Mucosa of rectum (tissue), 2 donors: ENCODE measurements at regions not wholly inside any gene's neighbourhood (a gene's known extent, or its start where the extent isn't known, plus 50 kb on each side); places are given as distances from the start of the nearest gene placed in this dataset.
"Not testable (repeated sequence)": the region's sequence is repeated elsewhere in the genome, so short reads cannot be mapped to it uniquely, and the experiment has no call there.

Source experiments
- H3K27ac ChIP-seq, 2 donors: one replicate each; pipeline ENCODE4 v1.7.0; 2013; ENCODE audit warnings: inconsistent platforms in 2 of 2, low read depth in 2 of 2, low read length in 2 of 2
- H3K27me3 ChIP-seq, 2 donors: one replicate each; pipeline ENCODE4 v1.7.0; 2013; ENCODE audit warnings: low read length in 2 of 2; ENCODE audit not compliant: control insufficient read depth in 2 of 2, insufficient read depth in 2 of 2
- H3K36me3 ChIP-seq, 2 donors: one replicate each; pipeline ENCODE4 v1.7.0; 2013; ENCODE audit warnings: low read length in 2 of 2; ENCODE audit not compliant: control insufficient read depth in 2 of 2, insufficient read depth in 2 of 2
- H3K4me1 ChIP-seq, 2 donors: one replicate each; pipeline ENCODE4 v1.7.0; 2013; ENCODE audit warnings: low read length in 2 of 2, mild to moderate bottlenecking in 1 of 2; ENCODE audit not compliant: control insufficient read depth in 2 of 2, insufficient read depth in 2 of 2
- H3K4me3 ChIP-seq, 2 donors: one replicate each; pipeline ENCODE4 v1.7.0; 2013; ENCODE audit warnings: low read length in 2 of 2
- H3K9ac ChIP-seq, 2 donors: one replicate each; pipeline ENCODE4 v1.7.0; 2013; ENCODE audit warnings: low read length in 2 of 2, low read depth in 1 of 2, mild to moderate bottlenecking in 1 of 2
- H3K9me3 ChIP-seq, 2 donors: one replicate each; pipeline ENCODE4 v1.7.0; 2013; ENCODE audit warnings: low read length in 2 of 2; ENCODE audit not compliant: control insufficient read depth in 2 of 2
- donor health status: healthy.
- donor health status: Normal muscosa, but diverticular disease.

DNA sequence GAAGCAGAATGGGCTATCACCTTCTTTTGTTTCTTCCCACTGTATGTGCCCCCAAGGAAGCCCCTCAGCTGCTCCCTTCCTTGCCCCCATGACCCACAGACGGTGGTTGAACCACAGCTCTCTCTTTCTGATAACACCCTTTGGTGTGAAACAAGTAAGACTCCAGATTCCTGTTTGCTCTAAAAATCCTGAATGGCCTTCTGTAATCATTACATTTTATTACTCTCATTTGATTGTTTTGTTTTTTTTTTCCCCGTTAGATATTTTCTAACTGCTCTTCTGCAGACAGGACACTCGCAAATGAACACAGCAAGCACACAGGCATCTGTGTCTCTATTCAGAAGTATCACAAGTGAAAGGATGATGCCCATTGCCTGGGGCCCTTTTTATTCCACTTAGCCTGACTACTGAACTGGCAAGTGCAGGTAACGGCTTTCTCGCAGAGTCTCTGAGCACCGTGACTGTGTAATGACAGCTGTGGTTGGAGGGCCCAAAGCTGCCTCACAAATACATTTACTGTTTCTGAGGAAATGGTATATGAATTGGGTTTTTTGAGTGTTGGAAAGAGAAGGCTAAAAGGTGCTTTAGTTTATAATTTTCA, 59.3 kb downstream of the OXGR1 start:
- Histone ChIP-seq H3K36me3 (no peaks in the 10 kb centered on the region), H3K4me1 (no peaks in the 10 kb centered on the region), H3K4me3 (no peak overlapping the region), H3K9ac (no peak overlapping the region), H3K27me3 (peaks cover 0 to 2% of the 10 kb centered on the region in 2 donors), H3K27ac (no peak overlapping the region), H3K9me3 (no peaks in the 10 kb centered on the region)

DNA sequence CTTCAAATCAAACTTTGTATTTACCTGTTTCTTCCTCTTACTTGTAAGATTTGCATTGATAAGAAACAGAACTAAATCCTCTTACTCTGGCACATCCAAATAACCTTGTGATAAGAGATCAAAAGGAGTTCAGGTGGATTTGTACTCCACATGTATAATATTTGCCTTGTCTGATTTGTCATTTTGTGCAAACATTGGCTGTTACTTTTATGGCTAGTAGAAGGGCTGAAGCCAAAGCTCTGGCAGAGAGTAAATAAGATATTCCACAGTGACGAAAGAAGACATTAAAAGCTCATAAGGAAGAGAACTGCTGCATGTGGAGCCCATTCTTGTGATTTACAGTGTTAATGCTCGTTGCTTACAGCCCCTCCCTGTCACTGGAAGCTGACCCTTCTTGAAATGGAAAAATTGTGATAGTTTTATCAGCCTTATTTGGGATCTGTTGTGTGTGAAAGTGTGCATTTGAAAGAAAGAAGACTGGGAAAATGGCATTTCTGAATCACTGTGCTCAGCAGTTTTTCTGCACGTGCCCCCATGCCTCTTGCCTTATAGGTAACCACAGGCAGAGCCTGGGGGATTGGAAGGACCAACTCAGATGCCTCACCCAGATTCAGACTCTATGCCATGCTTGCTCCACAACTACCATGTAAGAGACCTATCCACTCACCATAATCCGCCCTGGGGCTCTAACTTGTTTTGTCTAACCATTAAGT, 68.2 kb downstream of the OXGR1 start:
- H3K4me3 ChIP-seq: peak overlapping the region in 1 of 2 donors; percentile 43
- H3K4me1 ChIP-seq: peaks cover 6% of the 10 kb centered on the region in 2 donors
- H3K27me3 ChIP-seq: no peaks in the 10 kb centered on the region
- H3K36me3 ChIP-seq: no peaks in the 10 kb centered on the region
- no peaks in the 10 kb centered on the region for H3K9me3 ChIP-seq
- H3K27ac ChIP-seq: no peak overlapping the region
- H3K9ac ChIP-seq: peak overlapping the region in 1 of 2 donors; percentile 17

DNA sequence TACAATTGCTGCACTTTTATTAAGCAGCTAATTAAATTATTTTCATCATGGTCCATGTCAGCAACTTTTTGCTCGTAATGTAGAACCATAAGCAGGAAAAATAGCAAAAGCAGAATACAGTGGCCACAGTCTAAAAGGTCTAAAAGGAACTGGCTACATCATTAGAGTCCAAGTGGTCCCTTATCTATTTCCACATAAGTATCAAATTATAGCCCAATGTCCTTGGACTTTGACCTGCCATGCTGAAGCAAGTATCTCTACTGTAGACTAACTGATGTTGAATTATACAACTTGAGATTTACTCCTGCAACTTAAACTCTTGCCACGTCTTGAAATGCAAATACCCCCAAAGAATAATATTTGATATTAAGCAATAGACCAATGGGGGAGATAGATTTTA, 68.8 kb downstream of the OXGR1 start:
- H3K27me3 ChIP-seq: no peaks in the 10 kb centered on the region
- no peaks in the 10 kb centered on the region for H3K36me3 ChIP-seq
- H3K4me1 ChIP-seq: peaks cover 6% of the 10 kb centered on the region in 2 donors
- H3K27ac ChIP-seq: no peak overlapping the region
- H3K4me3 ChIP-seq: no peak overlapping the region
- no peaks in the 10 kb centered on the region for H3K9me3 ChIP-seq
- H3K9ac ChIP-seq: no peak overlapping the region

DNA sequence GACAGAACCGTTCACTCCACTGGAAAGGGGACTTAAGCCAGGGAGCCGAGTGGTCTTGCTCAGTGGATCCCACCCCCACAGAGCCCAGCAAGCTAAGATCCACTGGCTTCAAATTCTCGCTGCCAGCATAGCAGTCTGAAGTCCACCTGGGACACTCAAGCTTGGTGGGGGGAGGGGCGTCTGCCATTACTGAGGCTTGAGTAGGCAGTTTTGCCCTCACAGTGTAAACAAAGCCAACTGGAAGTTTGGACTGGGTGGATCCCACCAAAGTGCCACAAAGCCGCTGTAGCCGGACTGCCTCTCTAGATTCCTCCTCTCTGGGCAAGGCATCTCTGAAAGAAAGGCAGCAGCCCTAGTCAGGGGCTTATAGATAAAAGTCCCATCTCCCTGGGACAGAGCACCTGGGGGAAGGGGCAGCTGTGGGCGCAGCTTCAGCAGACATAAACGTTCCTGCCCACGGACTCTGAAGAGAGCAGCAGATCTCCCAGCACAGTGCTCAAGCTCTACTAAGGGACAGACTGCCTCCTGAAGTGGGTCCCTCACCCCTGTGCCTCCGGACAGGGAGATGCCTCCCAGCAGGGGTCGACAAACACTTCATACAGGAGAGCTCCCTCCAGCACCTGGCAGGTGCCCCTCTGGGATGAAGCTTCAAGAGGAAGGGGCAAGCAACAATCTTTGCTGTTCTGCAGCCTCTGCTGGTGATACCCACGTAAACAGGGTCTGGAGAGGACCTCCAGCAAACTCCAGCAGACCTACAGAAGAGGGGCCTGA, 75.2 kb downstream of the OXGR1 start:
- not testable (repeated sequence) for H3K4me3 ChIP-seq, H3K9ac ChIP-seq, H3K4me1 ChIP-seq, H3K27ac ChIP-seq, H3K27me3 ChIP-seq, H3K9me3 ChIP-seq, H3K36me3 ChIP-seq

DNA sequence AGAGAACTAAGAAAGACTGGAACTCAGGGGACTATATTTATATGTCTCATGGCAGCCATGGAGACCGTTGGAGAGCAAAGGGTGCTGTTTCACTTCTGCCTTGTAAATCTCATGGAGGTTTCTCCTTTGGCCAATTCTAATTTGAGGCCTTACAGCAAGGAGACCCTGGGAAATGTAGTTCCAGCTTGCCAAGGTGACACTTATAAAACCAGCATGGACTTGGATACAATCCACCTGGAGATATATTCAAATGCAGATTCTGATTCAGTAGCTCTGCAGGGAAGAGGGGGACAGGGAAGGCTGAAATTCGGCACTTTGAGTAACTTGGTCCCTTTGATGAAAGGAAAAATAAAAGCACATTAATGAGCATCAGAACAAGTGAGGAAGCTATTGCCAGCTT, 90.0 kb downstream of the OXGR1 start:
- no peaks in the 10 kb centered on the region for H3K36me3 ChIP-seq
- H3K9ac ChIP-seq: no peak overlapping the region
- H3K27me3 ChIP-seq: no peaks in the 10 kb centered on the region
- no peaks in the 10 kb centered on the region for H3K4me1 ChIP-seq
- no peaks in the 10 kb centered on the region for H3K9me3 ChIP-seq
- no peak overlapping the region for H3K4me3 ChIP-seq
- no peak overlapping the region for H3K27ac ChIP-seq

DNA sequence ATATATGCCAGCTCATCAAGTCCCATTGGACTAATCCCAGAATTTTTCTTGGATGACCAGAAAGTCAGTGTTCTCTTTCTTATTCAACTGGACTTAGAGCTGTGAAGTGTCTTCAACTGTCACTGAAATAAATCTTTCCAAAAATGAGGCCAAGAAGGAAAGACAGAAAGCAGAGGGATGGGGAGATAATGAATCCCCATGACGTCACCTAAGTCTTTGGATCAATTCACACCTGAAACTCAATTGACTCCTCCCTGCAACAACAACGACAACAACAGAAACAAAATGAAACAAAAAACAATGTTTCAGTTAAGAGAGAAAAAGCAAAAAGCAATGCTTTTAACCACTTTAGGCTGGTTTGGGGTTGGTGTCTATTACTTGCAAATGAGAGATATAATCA, 91.2 kb downstream of the OXGR1 start:
- H3K9ac ChIP-seq: no peak overlapping the region
- no peaks in the 10 kb centered on the region for H3K36me3 ChIP-seq
- H3K27me3 ChIP-seq: no peaks in the 10 kb centered on the region
- H3K27ac ChIP-seq: no peak overlapping the region
- no peaks in the 10 kb centered on the region for H3K9me3 ChIP-seq
- H3K4me3 ChIP-seq: no peak overlapping the region
- no peaks in the 10 kb centered on the region for H3K4me1 ChIP-seq

DNA sequence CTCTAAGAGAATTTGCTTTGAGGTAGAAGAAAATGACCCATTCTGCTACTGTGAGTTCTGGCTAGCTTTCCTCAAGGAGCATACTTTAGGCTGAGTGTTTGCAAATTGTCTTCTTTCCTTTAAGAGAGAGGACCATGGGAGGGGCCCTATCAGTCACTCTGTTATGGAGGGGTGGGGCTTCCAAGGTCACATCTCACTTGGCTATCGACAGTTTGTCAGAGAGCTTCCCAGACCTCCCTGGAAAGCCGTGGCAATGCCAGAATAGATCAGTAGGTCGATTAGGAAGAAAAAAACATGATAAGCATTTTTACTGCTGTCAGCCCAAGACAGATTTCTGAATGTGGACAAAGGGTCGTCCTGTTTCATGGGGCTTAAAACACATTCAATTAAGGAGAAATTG, 93.3 kb downstream of the OXGR1 start:
- H3K4me1 ChIP-seq: no peaks in the 10 kb centered on the region
- H3K36me3 ChIP-seq: no peaks in the 10 kb centered on the region
- no peak overlapping the region for H3K4me3 ChIP-seq
- H3K27me3 ChIP-seq: no peaks in the 10 kb centered on the region
- no peak overlapping the region for H3K9ac ChIP-seq
- H3K27ac ChIP-seq: no peak overlapping the region
- H3K9me3 ChIP-seq: no peaks in the 10 kb centered on the region

DNA sequence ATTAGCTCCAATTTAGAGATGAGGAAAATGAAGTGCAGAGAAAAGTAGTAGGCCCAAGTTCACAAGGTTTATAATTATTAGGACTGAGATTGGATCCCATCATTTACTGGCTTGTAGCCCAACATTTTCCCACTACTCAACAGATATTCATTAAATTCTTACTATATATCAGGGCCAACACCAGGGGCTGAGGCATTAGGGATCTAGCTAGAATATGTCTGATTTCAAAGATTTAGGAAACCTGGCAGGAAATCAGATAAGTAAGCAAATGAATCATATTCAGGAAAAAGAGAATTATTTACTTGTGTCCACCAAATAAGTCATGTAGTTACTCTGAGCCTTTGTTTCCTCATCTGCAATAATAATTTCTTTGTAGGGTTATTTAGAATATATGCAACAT, 94.3 kb downstream of the OXGR1 start:
- no peak overlapping the region for H3K4me3 ChIP-seq
- H3K36me3 ChIP-seq: no peaks in the 10 kb centered on the region
- H3K9ac ChIP-seq: no peak overlapping the region
- H3K27ac ChIP-seq: no peak overlapping the region
- H3K4me1 ChIP-seq: no peaks in the 10 kb centered on the region
- H3K9me3 ChIP-seq: no peaks in the 10 kb centered on the region
- H3K27me3 ChIP-seq: no peaks in the 10 kb centered on the region

DNA sequence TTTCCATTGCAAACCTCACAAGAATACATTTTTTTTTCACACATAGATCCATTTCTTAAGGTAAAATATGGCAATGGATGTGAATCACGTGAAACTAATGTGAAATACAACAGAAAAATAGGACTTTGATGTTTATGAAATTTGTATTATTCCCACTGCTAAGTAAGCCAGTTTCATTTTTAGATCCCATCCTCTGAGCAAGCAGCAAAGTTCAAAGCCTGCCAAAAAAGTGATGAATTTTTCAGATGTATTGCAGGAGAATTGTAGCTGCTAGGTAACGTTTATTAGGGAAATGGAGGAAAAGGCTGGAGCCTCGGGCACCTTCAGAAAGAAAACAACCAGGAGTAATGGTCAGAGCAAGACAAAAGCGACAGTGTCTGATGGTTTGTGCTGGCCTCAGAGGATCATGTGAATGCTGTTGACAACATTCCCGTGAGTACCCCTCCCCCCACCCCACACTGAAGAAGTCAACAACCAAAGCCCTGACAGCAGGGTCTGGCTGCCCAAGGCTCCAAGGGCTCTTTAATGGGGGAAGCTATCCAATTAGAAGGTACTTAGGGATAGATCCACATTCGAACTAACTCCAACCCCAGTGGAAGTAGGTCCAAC, 95.5 kb downstream of the OXGR1 start:
- H3K36me3 ChIP-seq: no peaks in the 10 kb centered on the region
- no peaks in the 10 kb centered on the region for H3K4me1 ChIP-seq
- no peaks in the 10 kb centered on the region for H3K9me3 ChIP-seq
- H3K4me3 ChIP-seq: no peak overlapping the region
- H3K27me3 ChIP-seq: no peaks in the 10 kb centered on the region
- no peak overlapping the region for H3K9ac ChIP-seq
- no peak overlapping the region for H3K27ac ChIP-seq

DNA sequence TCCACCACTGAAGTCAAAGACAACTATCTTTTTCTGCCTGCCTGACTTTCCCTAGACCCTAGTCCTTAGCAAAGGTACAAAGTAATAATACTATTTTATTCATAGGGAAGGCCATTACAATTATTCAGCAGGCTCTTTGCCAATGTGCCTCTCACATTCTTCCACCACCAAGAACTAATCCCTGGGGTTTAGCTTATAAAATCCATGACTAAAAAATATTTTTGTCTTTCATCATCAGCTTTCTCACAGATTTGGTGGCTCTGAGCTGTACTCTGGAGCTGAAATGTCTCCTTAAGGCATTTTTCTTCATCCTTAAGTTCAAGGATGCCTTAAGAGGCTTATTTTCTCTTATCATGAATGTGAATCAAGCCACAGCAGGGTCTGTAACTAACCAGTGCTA, 96.1 kb downstream of the OXGR1 start:
- Histone ChIP-seq H3K36me3 (no peaks in the 10 kb centered on the region), H3K27ac (no peak overlapping the region), H3K27me3 (no peaks in the 10 kb centered on the region), H3K4me3 (no peak overlapping the region), H3K9ac (no peak overlapping the region), H3K4me1 (no peaks in the 10 kb centered on the region), H3K9me3 (no peaks in the 10 kb centered on the region)
